ENCODE measurements at regions not wholly inside any gene's neighbourhood (a gene's known extent, or its start where the extent isn't known, plus 50 kb on each side); places are given as distances from the start of the nearest gene placed in this dataset.

DNA sequence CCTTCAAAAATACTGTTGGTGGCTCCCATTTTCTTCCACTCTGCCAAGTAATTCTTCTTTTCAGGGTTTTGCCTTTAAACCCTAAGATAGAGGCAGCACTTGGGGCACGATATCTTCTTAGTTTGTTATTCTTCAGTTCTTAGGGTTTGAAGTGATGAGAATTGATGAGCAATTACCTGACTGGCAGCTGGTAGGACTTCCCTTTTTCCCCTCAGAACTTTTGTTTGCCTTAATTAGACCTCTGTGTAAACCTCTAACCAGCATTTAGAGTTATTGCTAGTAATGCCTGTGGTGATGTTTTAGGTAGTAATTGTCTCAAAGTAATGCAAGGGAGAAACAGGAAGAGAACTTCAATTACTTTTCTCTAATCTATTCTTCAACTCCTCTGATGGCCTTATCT is 683.5 kb downstream of the RPL10L start:
- H3K9me3 ChIP-seq (ENCODE audit: insufficient read depth, low read length, severe bottlenecking): no peaks in the 10 kb centered on the region
- DNase-seq (no peak), ATAC-seq (ENCODE audit: insufficient read depth, low read depth) (no peak)
- no peak overlapping the region for H2AFZ ChIP-seq (ENCODE audit: low read depth, low read length)
- H3K4me2 ChIP-seq (ENCODE audit: insufficient read depth, low read length): no peak overlapping the region
- H3K4me1 ChIP-seq (ENCODE audit: insufficient read depth, low read length): no peaks in the 10 kb centered on the region
- H4K20me1 ChIP-seq (ENCODE audit: insufficient read depth, low read length): no peaks in the 10 kb centered on the region
- no peak overlapping the region for H3K9ac ChIP-seq (ENCODE audit: low read depth, low read length)
- H3K79me2 ChIP-seq (ENCODE audit: insufficient read depth, low read length): no peaks in the 10 kb centered on the region
- no peak overlapping the region for H3K4me3 ChIP-seq (ENCODE audit: low read depth in 1 of 2, low read length in 2 of 2)
- no peaks in the 10 kb centered on the region for H3K36me3 ChIP-seq (ENCODE audit: insufficient read depth, low read length)
- TF ChIP-seq EZH2 (IDR thresholded peaks at IDR 0.05; ENCODE audit: borderline replicate concordance, low read depth, low read length, severe bottlenecking): no peak
- TF ChIP-seq, protein P1, sequence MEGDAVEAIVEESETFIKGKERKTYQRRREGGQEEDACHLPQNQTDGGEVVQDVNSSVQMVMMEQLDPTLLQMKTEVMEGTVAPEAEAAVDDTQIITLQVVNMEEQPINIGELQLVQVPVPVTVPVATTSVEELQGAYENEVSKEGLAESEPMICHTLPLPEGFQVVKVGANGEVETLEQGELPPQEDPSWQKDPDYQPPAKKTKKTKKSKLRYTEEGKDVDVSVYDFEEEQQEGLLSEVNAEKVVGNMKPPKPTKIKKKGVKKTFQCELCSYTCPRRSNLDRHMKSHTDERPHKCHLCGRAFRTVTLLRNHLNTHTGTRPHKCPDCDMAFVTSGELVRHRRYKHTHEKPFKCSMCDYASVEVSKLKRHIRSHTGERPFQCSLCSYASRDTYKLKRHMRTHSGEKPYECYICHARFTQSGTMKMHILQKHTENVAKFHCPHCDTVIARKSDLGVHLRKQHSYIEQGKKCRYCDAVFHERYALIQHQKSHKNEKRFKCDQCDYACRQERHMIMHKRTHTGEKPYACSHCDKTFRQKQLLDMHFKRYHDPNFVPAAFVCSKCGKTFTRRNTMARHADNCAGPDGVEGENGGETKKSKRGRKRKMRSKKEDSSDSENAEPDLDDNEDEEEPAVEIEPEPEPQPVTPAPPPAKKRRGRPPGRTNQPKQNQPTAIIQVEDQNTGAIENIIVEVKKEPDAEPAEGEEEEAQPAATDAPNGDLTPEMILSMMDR (IDR thresholded peaks at IDR 0.05; ENCODE audit: borderline replicate concordance, extremely low read depth, low read length, poor library complexity, severe bottlenecking): no peak
- H3K27me3 ChIP-seq (ENCODE audit: insufficient read depth, low read length, poor library complexity): no peaks in the 10 kb centered on the region
- H3K27ac ChIP-seq (ENCODE audit: low read length): no peak overlapping the region

DNA sequence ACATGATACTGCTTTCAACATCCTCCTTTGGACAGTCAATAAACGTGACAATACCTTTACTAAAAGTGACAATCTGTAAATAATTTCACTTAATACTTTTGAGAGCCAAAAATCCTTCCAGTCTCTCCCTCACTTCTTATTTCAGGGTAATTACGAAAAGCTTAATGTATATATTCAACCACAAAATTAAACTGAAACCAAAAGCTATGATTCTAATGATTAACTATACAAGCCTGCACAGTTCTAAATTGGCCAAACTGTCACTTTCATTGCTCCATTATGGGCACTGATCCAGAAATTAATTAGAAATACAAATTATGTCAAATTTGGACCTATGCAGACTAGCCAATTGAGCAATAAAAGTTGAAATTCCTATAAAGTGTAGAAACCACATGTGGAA is 696.5 kb upstream of the MIS18BP1 start:
- H3K27ac ChIP-seq (ENCODE audit: low read length): no peak overlapping the region
- ATAC-seq (ENCODE audit: insufficient read depth, low read depth) (no peak), DNase-seq (no peak)

DNA sequence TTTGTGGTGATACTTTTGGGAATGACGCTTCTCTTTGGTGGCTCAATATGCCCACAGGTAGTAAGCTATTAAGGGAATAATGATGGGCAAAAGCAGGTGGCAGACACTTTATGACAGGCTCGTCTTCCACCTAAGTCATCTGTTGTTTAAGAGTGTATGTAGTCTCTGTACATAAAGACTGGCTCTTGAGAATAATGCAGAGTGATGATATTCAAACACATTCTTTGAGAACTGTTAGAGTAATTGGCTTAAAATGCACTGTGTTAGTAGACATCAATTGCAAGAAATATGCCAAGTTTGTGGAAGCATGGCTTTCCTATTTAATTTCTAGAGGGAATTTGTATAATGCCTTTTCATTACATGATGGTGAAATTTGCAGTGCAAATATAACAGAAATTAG is 694.8 kb upstream of the MIS18BP1 start:
- H3K27ac ChIP-seq (ENCODE audit: low read length): no peak overlapping the region
- no peak overlapping the region for H3K4me3 ChIP-seq (ENCODE audit: low read depth in 1 of 2, low read length in 2 of 2)
- no peak overlapping the region for H2AFZ ChIP-seq (ENCODE audit: low read depth, low read length)
- DNase-seq (no peak), ATAC-seq (ENCODE audit: insufficient read depth, low read depth) (no peak)
- no peaks in the 10 kb centered on the region for H3K4me1 ChIP-seq (ENCODE audit: insufficient read depth, low read length)
- H3K4me2 ChIP-seq (ENCODE audit: insufficient read depth, low read length): no peak overlapping the region
- no peak for TF ChIP-seq EZH2 (IDR thresholded peaks at IDR 0.05; ENCODE audit: borderline replicate concordance, low read depth, low read length, severe bottlenecking)
- TF ChIP-seq, protein P1 (IDR thresholded peaks at IDR 0.05; ENCODE audit: borderline replicate concordance, extremely low read depth, low read length, poor library complexity, severe bottlenecking): no peak
- H3K27me3 ChIP-seq (ENCODE audit: insufficient read depth, low read length, poor library complexity): no peaks in the 10 kb centered on the region
- no peaks in the 10 kb centered on the region for H3K36me3 ChIP-seq (ENCODE audit: insufficient read depth, low read length)
- H3K9ac ChIP-seq (ENCODE audit: low read depth, low read length): no peak overlapping the region
- H3K9me3 ChIP-seq (ENCODE audit: insufficient read depth, low read length, severe bottlenecking): no peaks in the 10 kb centered on the region
- H4K20me1 ChIP-seq (ENCODE audit: insufficient read depth, low read length): no peaks in the 10 kb centered on the region
- no peaks in the 10 kb centered on the region for H3K79me2 ChIP-seq (ENCODE audit: insufficient read depth, low read length)

More for the DNA sequence above, 696.5 kb upstream of the MIS18BP1 start:
- no peak for TF ChIP-seq EZH2 (IDR thresholded peaks at IDR 0.05; ENCODE audit: borderline replicate concordance, low read depth, low read length, severe bottlenecking)
- TF ChIP-seq, protein P1 (IDR thresholded peaks at IDR 0.05; ENCODE audit: borderline replicate concordance, extremely low read depth, low read length, poor library complexity, severe bottlenecking): no peak
- Histone ChIP-seq H3K9me3 (ENCODE audit: insufficient read depth, low read length, severe bottlenecking) (no peaks in the 10 kb centered on the region), H3K79me2 (ENCODE audit: insufficient read depth, low read length) (no peaks in the 10 kb centered on the region), H3K9ac (ENCODE audit: low read depth, low read length) (no peak overlapping the region), H3K4me3 (ENCODE audit: low read depth in 1 of 2, low read length in 2 of 2) (no peak overlapping the region), H3K4me1 (ENCODE audit: insufficient read depth, low read length) (no peaks in the 10 kb centered on the region), H3K36me3 (ENCODE audit: insufficient read depth, low read length) (no peaks in the 10 kb centered on the region), H2AFZ (ENCODE audit: low read depth, low read length) (no peak overlapping the region), H4K20me1 (ENCODE audit: insufficient read depth, low read length) (no peaks in the 10 kb centered on the region), H3K27me3 (ENCODE audit: insufficient read depth, low read length, poor library complexity) (no peaks in the 10 kb centered on the region), H3K4me2 (ENCODE audit: insufficient read depth, low read length) (no peak overlapping the region)

DNA sequence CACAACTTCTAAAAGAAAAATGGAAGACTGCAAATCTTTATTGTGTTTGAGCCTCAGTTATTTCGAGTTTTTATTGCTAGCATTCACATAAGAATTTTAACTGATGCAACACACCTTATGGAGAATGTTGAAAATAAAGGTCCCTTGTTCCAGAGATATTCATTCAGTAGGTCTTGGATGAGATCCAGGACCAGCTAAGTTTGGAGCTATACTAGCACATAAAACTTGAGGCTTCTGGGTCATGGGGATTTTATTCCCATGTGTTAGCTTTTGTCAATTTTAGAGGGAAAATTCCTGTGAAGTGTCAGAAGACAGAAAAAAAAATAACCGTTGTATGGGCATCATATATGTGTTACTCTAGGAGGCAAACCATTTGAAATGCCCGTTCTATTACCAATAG is 693.2 kb upstream of the MIS18BP1 start:
- Histone ChIP-seq H4K20me1 (ENCODE audit: insufficient read depth, low read length) (no peaks in the 10 kb centered on the region), H3K36me3 (ENCODE audit: insufficient read depth, low read length) (no peaks in the 10 kb centered on the region), H3K4me1 (ENCODE audit: insufficient read depth, low read length) (no peaks in the 10 kb centered on the region), H3K4me2 (ENCODE audit: insufficient read depth, low read length) (no peak overlapping the region), H3K79me2 (ENCODE audit: insufficient read depth, low read length) (no peaks in the 10 kb centered on the region), H2AFZ (ENCODE audit: low read depth, low read length) (no peak overlapping the region), H3K9ac (ENCODE audit: low read depth, low read length) (no peak overlapping the region), H3K27me3 (ENCODE audit: insufficient read depth, low read length, poor library complexity) (no peaks in the 10 kb centered on the region), H3K9me3 (ENCODE audit: insufficient read depth, low read length, severe bottlenecking) (no peaks in the 10 kb centered on the region), H3K27ac (ENCODE audit: low read length) (no peak overlapping the region), H3K4me3 (ENCODE audit: low read depth in 1 of 2, low read length in 2 of 2) (no peak overlapping the region)
- no peak for TF ChIP-seq EZH2 (IDR thresholded peaks at IDR 0.05; ENCODE audit: borderline replicate concordance, low read depth, low read length, severe bottlenecking)
- TF ChIP-seq, protein P1 (IDR thresholded peaks at IDR 0.05; ENCODE audit: borderline replicate concordance, extremely low read depth, low read length, poor library complexity, severe bottlenecking): no peak
- ATAC-seq (ENCODE audit: insufficient read depth, low read depth) (no peak), DNase-seq (no peak)
